ENCODE measurements at regions not wholly inside any gene's neighbourhood (a gene's known extent, or its start where the extent isn't known, plus 50 kb on each side); places are given as distances from the start of the nearest gene placed in this dataset.

DNA sequence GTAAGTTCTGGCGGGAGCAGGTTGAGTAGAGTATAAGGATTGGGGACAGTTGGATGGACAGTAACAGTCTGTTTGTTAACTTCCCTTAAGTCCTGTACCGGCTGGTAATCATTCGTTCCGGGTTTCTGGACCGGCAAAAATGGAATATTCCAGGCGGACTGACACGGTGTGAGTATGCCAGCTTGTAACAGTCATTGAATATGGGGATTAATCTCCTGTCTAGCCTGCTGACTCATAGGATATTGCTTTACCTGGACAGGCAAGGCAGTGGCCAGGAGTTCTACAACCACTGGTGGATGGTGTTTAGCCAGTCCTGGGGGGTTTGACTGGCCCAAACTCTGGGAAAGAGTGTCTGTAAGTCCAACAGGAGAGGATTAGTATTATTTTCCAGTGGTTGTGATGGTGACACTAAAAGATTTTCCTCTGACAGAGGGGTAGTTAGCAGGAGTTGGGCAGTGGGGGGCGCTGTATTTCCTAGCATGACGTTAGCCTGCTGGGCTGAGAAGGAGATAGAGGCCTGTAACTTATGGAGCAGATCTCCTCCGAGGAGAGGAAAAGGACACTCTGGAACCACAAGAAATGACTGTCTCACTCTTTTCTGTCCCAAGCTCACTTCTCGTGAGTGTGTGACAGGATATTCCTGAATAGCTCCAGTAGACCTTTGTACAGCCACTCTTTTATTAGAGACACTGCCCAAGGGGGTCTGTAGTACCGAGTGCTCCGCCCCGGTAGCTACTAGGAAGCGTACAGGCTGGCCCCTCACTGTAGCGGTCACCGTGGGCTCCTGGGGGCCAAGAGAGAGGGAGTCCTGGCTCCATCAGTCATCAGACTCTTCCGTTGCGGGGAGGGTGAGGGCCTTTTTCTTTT is 152.2 kb downstream of the TRIM27 start:
- no peak overlapping the region for H3K4me3 ChIP-seq (replicated peaks; ENCODE audit: low read depth, low read length)
- DNase-seq (ENCODE audit: low read depth), result no peak
- TF ChIP-seq CTCF (IDR thresholded peaks at IDR 0.05; ENCODE audit: low read length, missing control alignments), result no peak

DNA sequence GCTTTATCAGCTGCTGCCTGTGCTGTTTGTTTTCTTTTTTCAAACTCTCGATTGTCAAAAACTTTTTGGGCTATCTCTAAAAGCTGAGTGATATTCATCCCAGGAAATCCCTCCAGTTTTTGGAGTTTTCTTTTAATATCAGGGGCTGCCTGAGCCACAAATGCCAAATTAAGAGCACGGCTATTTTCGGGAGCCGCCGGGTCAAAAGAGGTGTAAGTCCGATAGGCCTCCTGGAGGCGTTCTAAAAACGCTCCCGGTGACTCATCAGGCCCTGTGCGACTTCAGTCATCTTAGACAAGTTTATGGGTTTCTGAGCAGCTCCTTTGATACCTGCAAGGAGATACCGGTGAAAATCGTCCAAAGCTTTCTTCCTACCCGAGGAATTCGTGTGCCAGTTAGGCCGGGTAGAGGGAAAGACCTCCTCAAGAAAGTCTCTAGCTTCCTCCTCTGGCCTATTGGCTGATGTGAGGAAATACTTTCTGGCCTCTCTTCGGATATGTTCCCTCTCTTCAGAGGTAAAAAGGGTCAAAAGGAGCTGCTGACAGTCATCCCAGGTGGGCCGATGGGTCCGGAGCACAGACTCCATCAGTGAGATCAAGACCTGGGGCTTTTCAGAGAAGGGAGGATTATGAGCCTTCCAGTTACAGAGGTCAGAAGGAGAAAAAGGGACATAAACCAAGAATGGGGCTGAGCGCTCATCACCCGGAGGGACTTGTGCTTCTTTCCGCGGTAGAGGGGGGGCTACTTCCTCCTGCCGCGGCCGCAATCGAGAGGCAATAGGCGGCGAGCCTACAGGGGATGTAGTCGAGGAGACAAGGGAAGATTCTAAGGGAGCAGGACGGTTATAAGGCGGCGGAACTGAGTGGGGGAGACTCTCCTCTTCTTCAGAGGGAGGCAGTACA is 151.1 kb downstream of the TRIM27 start:
- no peak for TF ChIP-seq CTCF (IDR thresholded peaks at IDR 0.05; ENCODE audit: low read length, missing control alignments)
- no peak overlapping the region for H3K4me3 ChIP-seq (replicated peaks; ENCODE audit: low read depth, low read length)
- DNase-seq (ENCODE audit: low read depth), result no peak

- H3K4me3 ChIP-seq (replicated peaks; ENCODE audit: low read depth, low read length), result no peak overlapping the region
- no peak for DNase-seq (ENCODE audit: low read depth)
- no peak for TF ChIP-seq CTCF (IDR thresholded peaks at IDR 0.05; ENCODE audit: low read length, missing control alignments)
These were observed 149.3 kb downstream of the TRIM27 start for GRCh38 chr6:28774292-28775051.

DNA sequence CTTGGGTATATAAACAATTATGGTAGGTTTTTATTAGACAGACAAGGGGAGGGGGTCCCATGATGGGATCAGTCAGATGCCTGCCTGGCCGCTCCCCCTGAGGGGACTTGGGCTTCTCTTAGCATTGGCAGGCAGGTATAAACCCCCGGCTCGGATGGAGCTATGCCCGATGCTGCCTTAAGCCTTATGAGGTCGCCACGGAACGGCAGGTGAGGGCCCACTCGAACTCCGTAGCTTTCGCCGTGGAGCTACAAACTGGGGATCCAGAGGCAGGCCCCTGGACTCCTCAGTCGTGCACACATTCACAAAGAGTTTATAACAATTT is 148.8 kb downstream of the TRIM27 start:
- no peak overlapping the region for H3K4me3 ChIP-seq (replicated peaks; ENCODE audit: low read depth, low read length)
- no peak for TF ChIP-seq CTCF (IDR thresholded peaks at IDR 0.05; ENCODE audit: low read length, missing control alignments)
- DNase-seq (ENCODE audit: low read depth), result no peak

- no peak for DNase-seq (ENCODE audit: low read depth)
- no peak overlapping the region for H3K4me3 ChIP-seq (replicated peaks; ENCODE audit: low read depth, low read length)
- no peak for TF ChIP-seq CTCF (IDR thresholded peaks at IDR 0.05; ENCODE audit: low read length, missing control alignments)
These were observed 148.2 kb downstream of the TRIM27 start for GRCh38 chr6:28775405-28776129.

Measured in fibroblast of pulmonary artery (primary cell).